ENCODE measurements at regions not wholly inside any gene's neighbourhood (a gene's known extent, or its start where the extent isn't known, plus 50 kb on each side); places are given as distances from the start of the nearest gene placed in this dataset.

DNA sequence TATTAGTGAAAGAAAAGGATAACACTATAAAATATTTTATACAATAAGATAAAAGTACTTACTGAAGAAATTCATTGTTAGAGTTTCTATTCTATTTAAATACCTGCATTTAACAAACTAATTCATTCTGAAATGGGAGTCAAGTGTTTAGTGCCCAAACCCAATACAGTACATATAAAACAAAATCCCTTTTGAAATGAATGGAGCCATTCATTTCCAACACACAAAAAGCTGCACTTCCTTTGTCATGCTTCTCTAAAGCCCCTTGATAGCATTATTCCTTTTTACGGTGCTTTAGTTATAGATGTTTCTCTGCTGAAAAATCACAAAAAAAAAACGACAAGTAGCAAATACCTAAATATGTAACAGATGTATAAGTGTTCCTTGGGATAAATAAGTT is 596.3 kb downstream of the ZIC1 start:
- H3K9me3 ChIP-seq (ENCODE audit: control insufficient read depth in 2 of 2, low read length in 2 of 2): no peaks in the 10 kb centered on the region
- H3K27me3 ChIP-seq (ENCODE audit: control insufficient read depth in 2 of 2, insufficient read depth in 2 of 2, low read length in 2 of 2): no peaks in the 10 kb centered on the region
- H3K27ac ChIP-seq (ENCODE audit: low read depth in 2 of 2, low read length in 2 of 2): no peak overlapping the region
- H3K36me3 ChIP-seq (ENCODE audit: control insufficient read depth in 2 of 2, insufficient read depth in 2 of 2, low read length in 2 of 2): no peaks in the 10 kb centered on the region
- no peak overlapping the region for H3K9ac ChIP-seq (ENCODE audit: low read depth in 1 of 2, low read length in 2 of 2)
- no peak overlapping the region for H3K4me3 ChIP-seq (ENCODE audit: low read length in 2 of 2)
- H3K4me1 ChIP-seq (ENCODE audit: control insufficient read depth in 2 of 2, insufficient read depth in 2 of 2, low read length in 2 of 2): no peaks in the 10 kb centered on the region

DNA sequence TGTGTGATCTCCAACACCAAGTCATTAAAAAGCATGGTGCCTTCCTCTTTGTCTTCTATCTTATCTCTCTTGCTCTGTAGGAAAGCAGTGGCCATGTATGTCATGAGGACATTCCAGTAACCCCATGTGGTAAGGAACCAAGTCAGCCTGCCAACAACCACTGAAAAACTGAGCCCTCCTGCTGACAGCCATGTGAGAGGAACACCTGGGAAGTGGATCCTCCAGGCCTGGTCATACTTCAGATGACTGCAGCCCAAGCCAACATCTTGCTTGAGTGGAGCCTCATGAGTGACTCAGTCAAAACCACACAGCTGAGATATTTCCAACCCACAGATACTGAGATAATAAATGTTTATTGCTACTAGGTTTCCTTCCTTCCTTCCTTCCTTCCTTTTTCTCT is 597.3 kb downstream of the ZIC1 start:
- Histone ChIP-seq H3K9ac (ENCODE audit: low read depth in 1 of 2, low read length in 2 of 2) (no peak overlapping the region), H3K27ac (ENCODE audit: low read depth in 2 of 2, low read length in 2 of 2) (no peak overlapping the region), H3K27me3 (ENCODE audit: control insufficient read depth in 2 of 2, insufficient read depth in 2 of 2, low read length in 2 of 2) (no peaks in the 10 kb centered on the region), H3K4me1 (ENCODE audit: control insufficient read depth in 2 of 2, insufficient read depth in 2 of 2, low read length in 2 of 2) (no peaks in the 10 kb centered on the region), H3K9me3 (ENCODE audit: control insufficient read depth in 2 of 2, low read length in 2 of 2) (no peaks in the 10 kb centered on the region), H3K36me3 (ENCODE audit: control insufficient read depth in 2 of 2, insufficient read depth in 2 of 2, low read length in 2 of 2) (no peaks in the 10 kb centered on the region), H3K4me3 (ENCODE audit: low read length in 2 of 2) (no peak overlapping the region)

DNA sequence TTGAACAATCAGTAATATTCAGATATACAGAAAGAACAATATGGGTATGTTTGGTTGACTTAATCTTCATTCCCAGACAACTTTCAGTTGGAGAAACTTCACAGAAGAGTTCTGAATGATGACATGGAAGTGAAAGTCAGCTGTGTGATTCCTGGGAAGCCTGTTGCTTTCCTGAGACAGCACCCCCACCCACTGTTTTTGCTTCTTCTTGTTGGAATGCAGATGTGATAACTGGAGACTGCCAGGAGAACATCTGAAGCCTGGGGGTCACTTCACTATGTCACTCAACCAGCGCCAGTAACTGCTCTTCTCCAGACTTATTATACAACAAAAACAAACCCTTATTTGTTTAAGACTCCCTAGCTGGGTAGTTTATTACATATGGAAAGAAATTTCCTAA is 599.4 kb downstream of the ZIC1 start:
- no peaks in the 10 kb centered on the region for H3K4me1 ChIP-seq (ENCODE audit: control insufficient read depth in 2 of 2, insufficient read depth in 2 of 2, low read length in 2 of 2)
- H3K9me3 ChIP-seq (ENCODE audit: control insufficient read depth in 2 of 2, low read length in 2 of 2): no peaks in the 10 kb centered on the region
- H3K36me3 ChIP-seq (ENCODE audit: control insufficient read depth in 2 of 2, insufficient read depth in 2 of 2, low read length in 2 of 2): no peaks in the 10 kb centered on the region
- no peak overlapping the region for H3K4me3 ChIP-seq (ENCODE audit: low read length in 2 of 2)
- H3K9ac ChIP-seq (ENCODE audit: low read depth in 1 of 2, low read length in 2 of 2): no peak overlapping the region
- no peak overlapping the region for H3K27ac ChIP-seq (ENCODE audit: low read depth in 2 of 2, low read length in 2 of 2)
- H3K27me3 ChIP-seq (ENCODE audit: control insufficient read depth in 2 of 2, insufficient read depth in 2 of 2, low read length in 2 of 2): no peaks in the 10 kb centered on the region

DNA sequence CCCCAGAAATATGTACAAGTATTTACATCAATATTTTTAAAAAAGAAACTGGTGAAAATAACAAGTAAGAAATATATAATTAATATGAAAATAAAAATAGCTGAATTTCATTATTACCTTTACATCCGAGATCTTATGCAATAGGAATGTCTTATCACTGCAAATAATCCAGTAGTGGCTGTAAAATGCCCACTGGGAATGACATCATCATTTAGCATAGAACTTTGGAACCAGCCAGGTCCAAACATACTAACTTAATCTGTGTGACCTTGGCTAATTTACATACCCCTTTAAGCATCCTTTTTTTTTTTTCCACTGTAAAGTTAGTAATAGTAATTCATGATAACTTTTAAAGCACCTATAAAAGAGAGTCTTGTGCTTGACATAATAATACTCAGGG is 611.7 kb downstream of the ZIC1 start:
- H3K27me3 ChIP-seq (ENCODE audit: control insufficient read depth in 2 of 2, insufficient read depth in 2 of 2, low read length in 2 of 2): no peaks in the 10 kb centered on the region
- no peaks in the 10 kb centered on the region for H3K4me1 ChIP-seq (ENCODE audit: control insufficient read depth in 2 of 2, insufficient read depth in 2 of 2, low read length in 2 of 2)
- H3K9me3 ChIP-seq (ENCODE audit: control insufficient read depth in 2 of 2, low read length in 2 of 2): no peaks in the 10 kb centered on the region
- no peak overlapping the region for H3K9ac ChIP-seq (ENCODE audit: low read depth in 1 of 2, low read length in 2 of 2)
- H3K4me3 ChIP-seq (ENCODE audit: low read length in 2 of 2): no peak overlapping the region
- H3K27ac ChIP-seq (ENCODE audit: low read depth in 2 of 2, low read length in 2 of 2): no peak overlapping the region
- no peaks in the 10 kb centered on the region for H3K36me3 ChIP-seq (ENCODE audit: control insufficient read depth in 2 of 2, insufficient read depth in 2 of 2, low read length in 2 of 2)

DNA sequence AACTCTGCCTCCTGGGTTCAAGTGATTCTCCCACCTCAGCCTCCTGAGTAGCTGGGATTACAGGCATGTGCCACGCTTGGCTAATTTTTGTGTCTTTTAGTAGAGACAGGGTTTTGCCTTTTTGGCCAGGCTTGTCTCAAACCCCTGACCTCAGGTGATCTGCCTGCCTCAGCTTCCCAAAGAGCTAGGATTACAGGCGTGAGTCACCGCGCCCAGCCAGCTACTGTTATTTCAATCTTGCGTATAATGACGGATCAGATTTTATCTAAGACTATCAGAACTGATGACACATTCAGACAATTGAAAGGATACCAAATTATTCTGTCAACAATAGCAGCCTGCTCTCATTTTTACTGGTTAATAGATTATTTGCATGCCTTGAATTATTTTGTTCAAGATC is 612.2 kb downstream of the ZIC1 start:
- Histone ChIP-seq H3K36me3 (ENCODE audit: control insufficient read depth in 2 of 2, insufficient read depth in 2 of 2, low read length in 2 of 2) (no peaks in the 10 kb centered on the region), H3K4me1 (ENCODE audit: control insufficient read depth in 2 of 2, insufficient read depth in 2 of 2, low read length in 2 of 2) (no peaks in the 10 kb centered on the region), H3K9ac (ENCODE audit: low read depth in 1 of 2, low read length in 2 of 2) (no peak overlapping the region), H3K9me3 (ENCODE audit: control insufficient read depth in 2 of 2, low read length in 2 of 2) (no peaks in the 10 kb centered on the region), H3K27me3 (ENCODE audit: control insufficient read depth in 2 of 2, insufficient read depth in 2 of 2, low read length in 2 of 2) (no peaks in the 10 kb centered on the region), H3K27ac (ENCODE audit: low read depth in 2 of 2, low read length in 2 of 2) (no peak overlapping the region), H3K4me3 (ENCODE audit: low read length in 2 of 2) (no peak overlapping the region)

DNA sequence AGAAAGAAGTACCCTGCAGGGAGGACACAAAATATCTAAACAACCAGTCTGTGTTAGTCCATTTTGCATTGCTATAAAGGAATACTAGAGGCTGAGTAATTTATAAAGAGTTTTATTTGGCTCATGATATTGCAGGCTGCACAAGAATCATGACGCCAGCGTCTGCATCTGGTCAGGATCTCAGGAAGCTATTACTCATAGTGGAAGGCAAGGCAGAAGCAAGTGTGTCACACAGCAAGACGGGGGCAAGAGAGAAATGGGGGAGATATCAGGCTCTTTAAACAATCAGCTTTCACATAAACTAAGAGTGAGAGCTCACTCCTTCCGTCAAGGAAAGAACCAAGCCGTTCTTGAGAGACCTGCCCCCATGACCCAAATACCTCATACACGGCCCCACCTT is 614.8 kb downstream of the ZIC1 start:
- no peaks in the 10 kb centered on the region for H3K27me3 ChIP-seq (ENCODE audit: control insufficient read depth in 2 of 2, insufficient read depth in 2 of 2, low read length in 2 of 2)
- H3K4me3 ChIP-seq (ENCODE audit: low read length in 2 of 2): no peak overlapping the region
- no peak overlapping the region for H3K27ac ChIP-seq (ENCODE audit: low read depth in 2 of 2, low read length in 2 of 2)

DNA sequence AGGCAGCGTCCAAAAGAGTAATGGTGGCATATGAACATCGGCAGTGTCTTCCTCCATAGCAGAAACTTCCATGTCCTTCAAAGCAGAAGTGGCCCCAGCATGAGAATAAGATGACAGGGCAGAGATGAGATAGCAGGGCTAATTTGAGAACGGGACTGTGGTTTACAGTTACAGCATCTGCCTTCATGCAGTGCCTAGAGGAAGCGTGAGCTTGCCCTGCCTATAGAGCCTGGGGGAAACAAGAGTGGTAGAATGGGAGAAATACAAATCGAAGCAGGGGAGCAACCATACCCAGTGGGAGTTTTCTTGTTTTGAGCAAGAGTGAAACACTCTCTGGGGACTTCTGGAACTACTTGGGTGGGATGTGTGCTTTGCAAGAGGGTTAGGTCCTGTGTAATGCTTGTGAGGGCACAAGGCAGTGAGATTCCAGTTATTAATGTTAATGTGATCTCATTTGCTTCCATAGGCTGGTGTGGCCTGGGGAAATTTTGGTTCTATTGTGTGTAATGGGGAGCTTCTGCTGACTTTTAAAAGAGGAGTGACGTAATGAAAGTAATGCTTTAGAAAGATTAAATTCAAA is 616.9 kb downstream of the ZIC1 start:
- Histone ChIP-seq H3K27ac (ENCODE audit: low read depth in 2 of 2, low read length in 2 of 2) (no peak overlapping the region), H3K4me3 (ENCODE audit: low read length in 2 of 2) (no peak overlapping the region)

More for the DNA sequence above, 614.8 kb downstream of the ZIC1 start:
- Histone ChIP-seq H3K36me3 (ENCODE audit: control insufficient read depth in 2 of 2, insufficient read depth in 2 of 2, low read length in 2 of 2) (no peaks in the 10 kb centered on the region), H3K9ac (ENCODE audit: low read depth in 1 of 2, low read length in 2 of 2) (no peak overlapping the region), H3K4me1 (ENCODE audit: control insufficient read depth in 2 of 2, insufficient read depth in 2 of 2, low read length in 2 of 2) (no peaks in the 10 kb centered on the region), H3K9me3 (ENCODE audit: control insufficient read depth in 2 of 2, low read length in 2 of 2) (no peaks in the 10 kb centered on the region)

DNA sequence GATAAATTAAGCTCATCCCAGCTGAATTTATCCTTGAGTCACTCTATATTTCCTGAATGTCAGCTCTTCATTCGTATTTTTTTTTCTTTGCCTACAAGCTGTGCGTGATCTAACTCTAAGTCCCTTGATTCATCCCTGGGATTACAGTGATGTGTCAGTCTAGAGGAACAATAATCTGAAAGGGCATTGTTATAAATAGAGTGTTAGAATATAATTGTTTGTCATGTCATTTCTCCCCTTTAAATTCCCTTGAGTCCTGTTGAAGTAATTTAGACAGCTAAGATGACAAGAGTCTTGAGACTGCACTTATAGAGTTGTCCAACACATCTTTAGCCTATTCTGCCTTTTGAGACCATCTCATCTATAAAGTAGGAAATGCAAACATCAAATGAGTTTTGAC is 621.8 kb downstream of the ZIC1 start:
- H3K36me3 ChIP-seq (ENCODE audit: control insufficient read depth in 2 of 2, insufficient read depth in 2 of 2, low read length in 2 of 2): no peaks in the 10 kb centered on the region
- H3K9me3 ChIP-seq (ENCODE audit: control insufficient read depth in 2 of 2, low read length in 2 of 2): no peaks in the 10 kb centered on the region

More for the DNA sequence above, 616.9 kb downstream of the ZIC1 start:
- H3K9ac ChIP-seq (ENCODE audit: low read depth in 1 of 2, low read length in 2 of 2): no peak overlapping the region
- no peaks in the 10 kb centered on the region for H3K27me3 ChIP-seq (ENCODE audit: control insufficient read depth in 2 of 2, insufficient read depth in 2 of 2, low read length in 2 of 2)
- no peaks in the 10 kb centered on the region for H3K36me3 ChIP-seq (ENCODE audit: control insufficient read depth in 2 of 2, insufficient read depth in 2 of 2, low read length in 2 of 2)
- H3K9me3 ChIP-seq (ENCODE audit: control insufficient read depth in 2 of 2, low read length in 2 of 2): no peaks in the 10 kb centered on the region
- no peaks in the 10 kb centered on the region for H3K4me1 ChIP-seq (ENCODE audit: control insufficient read depth in 2 of 2, insufficient read depth in 2 of 2, low read length in 2 of 2)

DNA sequence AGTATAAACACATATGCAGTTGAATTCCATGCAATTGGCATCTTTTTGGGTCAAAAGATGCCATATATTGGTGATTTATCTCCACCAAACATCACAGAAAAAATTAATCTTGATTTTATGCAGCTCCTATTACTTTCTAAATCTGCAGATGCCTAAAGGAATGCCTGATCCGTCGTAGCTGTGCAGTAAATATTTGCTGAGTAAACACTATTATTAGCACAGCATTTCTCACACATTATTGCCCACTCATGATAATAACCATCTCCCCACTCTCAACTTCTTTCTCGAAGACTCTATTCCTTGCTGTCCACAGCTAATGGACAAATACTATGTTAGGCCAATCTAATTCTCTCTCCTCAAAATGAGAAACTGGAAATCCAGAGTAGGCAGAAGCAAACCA is 625.2 kb downstream of the ZIC1 start:
- H3K27ac ChIP-seq (ENCODE audit: low read depth in 2 of 2, low read length in 2 of 2): no peak overlapping the region
- no peaks in the 10 kb centered on the region for H3K9me3 ChIP-seq (ENCODE audit: control insufficient read depth in 2 of 2, low read length in 2 of 2)
- H3K9ac ChIP-seq (ENCODE audit: low read depth in 1 of 2, low read length in 2 of 2): no peak overlapping the region
- H3K4me1 ChIP-seq (ENCODE audit: control insufficient read depth in 2 of 2, insufficient read depth in 2 of 2, low read length in 2 of 2): no peaks in the 10 kb centered on the region
- no peak overlapping the region for H3K4me3 ChIP-seq (ENCODE audit: low read length in 2 of 2)
- H3K27me3 ChIP-seq (ENCODE audit: control insufficient read depth in 2 of 2, insufficient read depth in 2 of 2, low read length in 2 of 2): no peaks in the 10 kb centered on the region
- no peaks in the 10 kb centered on the region for H3K36me3 ChIP-seq (ENCODE audit: control insufficient read depth in 2 of 2, insufficient read depth in 2 of 2, low read length in 2 of 2)

More for the DNA sequence above, 621.8 kb downstream of the ZIC1 start:
- Histone ChIP-seq H3K9ac (ENCODE audit: low read depth in 1 of 2, low read length in 2 of 2) (no peak overlapping the region), H3K4me3 (ENCODE audit: low read length in 2 of 2) (no peak overlapping the region), H3K27me3 (ENCODE audit: control insufficient read depth in 2 of 2, insufficient read depth in 2 of 2, low read length in 2 of 2) (no peaks in the 10 kb centered on the region), H3K27ac (ENCODE audit: low read depth in 2 of 2, low read length in 2 of 2) (no peak overlapping the region), H3K4me1 (ENCODE audit: control insufficient read depth in 2 of 2, insufficient read depth in 2 of 2, low read length in 2 of 2) (no peaks in the 10 kb centered on the region)

DNA sequence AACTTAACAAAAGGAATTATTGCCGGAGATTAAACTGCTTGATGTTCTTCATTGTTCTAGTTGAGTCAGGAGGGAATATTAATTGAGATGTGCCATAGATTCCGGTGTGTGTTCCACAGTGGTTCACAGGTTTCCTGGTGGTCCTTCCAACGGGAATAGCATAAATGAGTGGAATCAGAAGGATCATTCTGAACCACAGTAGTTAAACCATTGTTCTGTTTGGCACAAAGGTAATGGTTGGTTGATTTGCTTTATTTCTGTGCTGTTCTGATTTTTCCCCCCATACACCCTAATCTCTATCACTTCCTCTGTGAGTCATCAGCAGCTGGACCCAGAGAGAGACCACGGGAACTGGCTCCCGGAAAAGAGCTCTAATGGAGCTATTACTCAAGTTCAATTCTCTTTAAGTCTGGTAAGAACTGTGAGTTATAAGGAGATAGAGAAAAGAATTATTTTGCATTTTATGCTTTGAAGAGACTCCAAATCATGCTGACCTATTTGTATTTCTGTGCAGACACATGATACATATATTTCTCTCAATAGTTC is 627.2 kb downstream of the ZIC1 start:
- Histone ChIP-seq H3K4me1 (ENCODE audit: control insufficient read depth in 2 of 2, insufficient read depth in 2 of 2, low read length in 2 of 2) (no peaks in the 10 kb centered on the region), H3K4me3 (ENCODE audit: low read length in 2 of 2) (no peak overlapping the region), H3K27me3 (ENCODE audit: control insufficient read depth in 2 of 2, insufficient read depth in 2 of 2, low read length in 2 of 2) (no peaks in the 10 kb centered on the region), H3K9ac (ENCODE audit: low read depth in 1 of 2, low read length in 2 of 2) (no peak overlapping the region), H3K36me3 (ENCODE audit: control insufficient read depth in 2 of 2, insufficient read depth in 2 of 2, low read length in 2 of 2) (no peaks in the 10 kb centered on the region), H3K9me3 (ENCODE audit: control insufficient read depth in 2 of 2, low read length in 2 of 2) (no peaks in the 10 kb centered on the region), H3K27ac (ENCODE audit: low read depth in 2 of 2, low read length in 2 of 2) (no peak overlapping the region)

All from mucosa of rectum (tissue), 2 donors.